HG03432 (cell line): ENCODE measurements at regions not wholly inside any gene's neighbourhood (a gene's known extent, or its start where the extent isn't known, plus 50 kb on each side); places are given as distances from the start of the nearest gene placed in this dataset.
A peak's percentile ranks its signal among the peaks of the same experiment; 100 is the strongest.

Source experiments
- ATAC-seq: cut with Tn5 transposase; IDR thresholded peaks from one replicate; pipeline ENCODE4 v1.9.1; 2021; ENCODE audit warnings: mild to moderate bottlenecking, moderate library complexity; ENCODE audit not compliant: unreplicated experiment

DNA sequence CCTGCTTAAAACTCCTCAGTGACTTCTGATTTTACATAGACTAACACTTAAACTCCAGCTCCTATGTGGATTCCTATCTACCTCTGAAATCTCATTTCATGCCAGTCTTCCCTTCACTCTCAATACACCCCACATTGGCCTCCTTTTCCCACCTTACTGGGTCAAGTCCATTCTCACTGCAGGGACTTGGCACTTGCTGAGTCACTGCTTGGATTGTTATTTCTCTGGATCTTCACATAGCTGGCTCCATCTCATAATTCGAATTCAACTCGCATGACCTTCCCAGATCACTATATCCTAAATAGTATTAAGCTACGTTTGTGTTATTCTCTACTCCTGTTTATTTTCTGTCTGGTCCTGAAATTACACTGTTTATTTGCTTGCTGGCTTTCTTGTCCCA, 59.6 kb upstream of the FRMD4B start:
- no peak for ATAC-seq

- no peak for ATAC-seq
Measured at GRCh38 chr3:69445024-69445423, 59.1 kb upstream of the FRMD4B start.

GRCh38 chr3:69443457-69443920, 57.6 kb upstream of the FRMD4B start:
- no peak for ATAC-seq

DNA sequence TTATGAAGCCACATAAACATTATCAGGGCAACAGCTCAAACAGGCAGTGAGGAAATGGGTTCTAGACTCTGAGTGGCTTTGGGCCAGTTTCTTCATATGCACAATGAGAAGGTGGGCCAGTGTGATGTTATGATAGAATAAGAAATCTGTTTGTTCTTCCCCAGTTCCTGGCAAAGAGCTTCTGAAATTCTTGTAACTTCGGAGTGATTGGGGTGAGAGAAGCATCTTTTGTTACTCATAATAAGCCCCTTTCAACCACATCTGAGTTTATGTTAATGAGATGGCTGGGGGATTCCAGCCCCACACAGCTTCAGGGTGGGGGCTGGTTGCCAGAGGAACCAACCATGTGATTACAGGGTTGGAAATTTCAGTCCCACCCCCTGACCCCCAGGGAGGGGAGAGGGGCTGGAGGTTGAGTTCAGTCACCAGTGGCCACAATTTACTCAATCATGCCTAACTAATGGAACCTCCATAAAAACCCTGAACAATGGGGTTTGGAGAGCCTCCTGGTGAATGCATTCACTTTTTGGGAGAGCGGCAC, 57.0 kb upstream of the FRMD4B start:
- peak; percentile 56 for ATAC-seq

- ATAC-seq = no peak
Measured at GRCh38 chr3:69441732-69442131, 55.8 kb upstream of the FRMD4B start.

DNA sequence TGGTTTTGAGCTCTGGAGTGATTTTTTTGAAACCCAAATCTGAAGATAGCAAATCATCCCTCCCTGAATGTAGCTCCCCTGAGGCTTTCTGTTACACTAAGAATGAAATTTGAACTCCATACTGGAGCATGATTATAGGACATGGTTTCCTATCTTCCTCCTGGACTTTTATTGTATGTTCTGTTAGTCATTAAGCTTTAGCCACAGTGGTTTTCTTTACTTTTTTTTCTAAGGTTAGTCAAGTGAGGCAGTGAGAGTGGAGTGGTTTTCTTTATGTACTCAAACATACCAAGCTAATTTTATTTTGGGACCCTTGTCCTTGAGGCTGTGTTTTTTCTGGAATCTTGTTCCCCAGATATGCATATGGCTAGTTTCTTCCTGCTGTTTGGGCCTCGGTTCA, 55.2 kb upstream of the FRMD4B start:
- ATAC-seq = no peak

- peak; percentile 24 for ATAC-seq
Measured at GRCh38 chr3:69439643-69440270, 53.9 kb upstream of the FRMD4B start.

- no peak for ATAC-seq
Measured at GRCh38 chr3:69438476-69438875, 52.6 kb upstream of the FRMD4B start.

GRCh38 chr3:69435274-69436265, 49.7 kb upstream of the FRMD4B start:
- peak; percentile 62 for ATAC-seq
